NCI-H1930 (cell line): ENCODE measurements at regions not wholly inside any gene's neighbourhood (a gene's known extent, or its start where the extent isn't known, plus 50 kb on each side); places are given as distances from the start of the nearest gene placed in this dataset.

Source experiments
- DNase-seq, 2 experiments: peaks; one replicate each; lab custom pipeline; 2025; lab: John Stamatoyannopoulos, UW

GRCh38 chr18:37762076-37762621, 196.6 kb upstream of the CELF4 start:
- no peak for DNase-seq

GRCh38 chr18:37754141-37754540, 188.5 kb upstream of the CELF4 start:
- no peak for DNase-seq

DNA sequence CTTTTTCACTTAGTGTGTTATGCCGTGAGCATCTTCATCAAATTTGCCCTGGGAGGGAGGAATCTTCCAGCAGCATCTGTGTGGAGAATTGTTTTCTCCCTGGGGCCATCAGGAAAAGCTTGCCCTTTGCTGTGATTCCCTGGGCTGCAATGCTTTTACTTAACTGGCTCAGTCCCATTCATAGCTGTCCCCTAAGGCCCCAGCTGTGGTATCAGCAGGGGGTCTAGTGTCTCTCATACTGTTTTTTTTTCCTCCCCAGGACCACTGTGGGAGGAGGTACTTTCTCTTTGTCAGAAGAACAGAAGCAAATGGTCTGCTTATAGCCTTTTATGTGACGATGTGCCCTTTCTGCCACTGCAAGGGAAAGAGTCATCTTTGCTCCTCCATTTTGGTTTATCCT, 176.8 kb upstream of the CELF4 start:
- peak in 1 of 2 experiments; percentile 14 for DNase-seq

DNA sequence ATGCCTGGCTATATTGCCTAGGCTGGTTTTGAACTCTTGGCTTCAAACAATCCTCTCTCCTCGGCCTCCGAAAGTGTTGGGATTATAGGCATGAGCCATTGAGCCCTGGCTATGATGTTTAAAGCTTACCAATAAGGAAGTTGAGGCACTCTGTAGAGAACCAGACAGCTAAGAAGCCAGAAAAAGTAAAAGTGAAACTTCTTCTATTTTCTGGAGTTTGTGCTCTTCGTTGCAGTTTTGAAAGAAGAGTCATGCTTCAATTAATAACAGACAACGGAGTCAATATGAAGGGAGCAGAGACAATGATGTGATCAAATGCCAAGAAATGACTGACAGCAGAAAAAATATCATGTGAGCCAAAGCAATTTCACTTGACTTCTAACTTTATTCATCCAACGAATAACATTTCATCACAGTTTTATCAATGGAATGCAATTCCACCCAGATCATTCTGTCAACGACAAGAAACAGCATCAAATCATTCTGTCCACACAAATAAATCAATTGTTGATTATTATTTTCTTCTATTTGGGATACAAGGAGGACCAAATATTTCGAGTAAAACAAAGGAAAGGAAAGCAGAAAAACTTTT, 175.5 kb upstream of the CELF4 start:
- no peak for DNase-seq

DNA sequence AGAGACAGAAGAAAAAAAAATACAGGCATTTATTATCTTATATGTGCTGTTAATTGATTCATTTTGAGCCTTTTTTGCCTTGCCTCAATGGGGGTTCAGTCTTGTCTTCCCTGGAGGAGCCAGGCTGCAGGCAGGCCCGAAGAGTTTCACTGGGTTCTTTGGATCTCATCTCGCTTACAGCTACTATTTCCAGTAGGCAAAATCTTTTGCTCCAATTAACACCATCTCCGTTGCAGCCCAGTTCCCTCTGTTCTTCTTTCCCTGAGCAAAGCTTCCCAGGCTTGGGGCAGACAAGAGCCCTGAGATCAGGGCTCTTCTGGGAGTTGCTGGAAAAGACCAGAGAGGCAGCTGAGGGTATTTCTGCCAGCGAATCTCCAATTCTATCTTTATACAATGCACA, 168.8 kb upstream of the CELF4 start:
- DNase-seq: no peak

DNA sequence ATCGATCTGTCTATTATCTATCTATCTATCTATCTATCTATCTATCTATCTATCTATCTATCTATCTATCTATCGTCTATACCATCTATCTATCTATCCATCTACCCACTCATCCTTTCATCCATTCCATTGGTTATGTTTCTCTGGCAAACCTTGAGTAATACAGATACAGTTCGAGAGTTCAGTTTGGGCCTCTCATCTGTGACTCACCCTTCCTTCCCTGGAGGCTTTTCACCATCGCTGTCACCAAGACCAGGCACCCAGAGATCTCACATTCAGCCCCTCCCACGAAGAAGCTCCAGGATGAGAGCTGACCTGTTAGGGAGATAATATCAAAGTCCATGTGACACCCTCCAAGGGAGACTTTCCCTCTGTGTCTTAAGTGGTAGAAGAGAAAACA, 164.1 kb upstream of the CELF4 start:
- DNase-seq: no peak

DNA sequence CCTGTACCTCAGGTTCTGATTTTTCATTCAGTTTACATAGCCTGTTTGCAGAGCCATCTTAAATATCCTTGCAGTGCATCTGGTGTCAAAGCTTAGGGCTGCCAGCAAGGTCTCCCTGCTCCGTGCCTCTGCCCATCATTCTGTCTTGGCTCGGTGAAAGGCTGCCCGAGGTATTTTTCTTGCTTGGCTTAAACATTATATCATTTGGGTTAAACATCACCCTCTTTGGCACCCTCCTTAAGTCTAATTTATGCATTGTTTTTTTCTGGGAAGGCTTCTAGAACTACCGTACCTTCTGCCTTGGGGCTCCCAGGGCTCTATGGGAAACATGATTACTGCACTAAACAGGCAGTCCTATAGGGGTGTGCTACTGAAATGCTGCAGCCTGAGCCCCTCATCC, 158.6 kb upstream of the CELF4 start:
- DNase-seq: no peak

GRCh38 chr18:37721544-37722522, 156.2 kb upstream of the CELF4 start:
- no peak for DNase-seq

DNA sequence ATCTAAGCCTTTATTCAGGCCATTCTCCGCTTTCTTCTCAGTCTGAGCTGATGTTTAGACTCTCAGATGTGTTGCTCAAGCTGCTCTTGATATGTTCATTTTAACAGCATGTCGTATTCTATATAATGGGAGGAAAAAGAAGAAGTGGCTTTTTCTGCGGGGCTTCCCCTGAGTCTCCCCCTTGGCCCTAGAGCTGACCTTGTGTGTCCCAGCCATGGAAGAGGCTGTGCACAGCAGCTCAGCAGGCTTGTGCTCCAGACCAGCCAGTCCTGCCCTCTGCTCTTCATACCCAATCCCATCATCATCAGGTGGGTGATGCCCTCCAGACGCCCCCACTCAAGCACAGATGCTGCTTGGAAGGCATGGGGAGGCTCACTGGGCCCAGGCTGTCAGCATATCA, 155.1 kb upstream of the CELF4 start:
- DNase-seq: no peak

DNA sequence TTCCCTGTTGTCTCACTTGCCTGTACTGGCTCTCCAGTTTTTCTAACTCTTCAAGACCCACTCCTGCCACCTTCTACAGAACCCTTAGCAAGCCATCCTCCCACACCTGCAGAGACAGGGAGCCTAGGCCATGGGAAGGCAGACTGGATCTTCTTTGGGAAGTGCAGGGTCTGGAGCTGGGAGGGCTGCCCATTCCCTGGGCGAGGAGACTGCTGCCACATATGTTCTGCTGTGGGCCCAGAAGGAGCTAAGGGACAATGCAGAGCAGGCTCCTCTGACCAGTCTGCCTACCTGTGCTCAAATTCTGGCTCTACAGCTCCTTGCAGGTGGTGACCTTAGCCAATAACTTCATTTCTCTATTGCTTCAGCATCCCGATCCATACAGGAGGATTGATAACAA, 152.1 kb upstream of the CELF4 start:
- no peak for DNase-seq

DNA sequence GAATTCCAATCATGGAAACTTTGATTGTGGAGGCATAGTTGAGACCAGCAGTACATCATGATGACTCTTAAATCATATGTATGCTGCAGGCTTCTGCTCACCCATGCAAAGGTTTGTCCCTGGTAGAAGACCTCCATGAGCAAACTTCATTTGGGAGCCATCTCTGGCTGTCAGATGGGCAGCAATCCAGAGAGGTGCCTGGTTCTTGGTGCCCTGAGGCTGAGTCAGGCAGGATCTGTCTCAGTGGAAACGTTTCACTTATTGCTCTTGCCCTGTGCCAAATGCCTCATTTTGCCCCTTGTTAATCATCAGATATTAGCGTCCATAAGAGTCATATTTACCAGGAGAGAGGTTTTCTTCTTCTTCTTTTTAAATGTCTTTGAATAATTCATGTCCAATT, 151.5 kb upstream of the CELF4 start:
- DNase-seq: no peak

DNA sequence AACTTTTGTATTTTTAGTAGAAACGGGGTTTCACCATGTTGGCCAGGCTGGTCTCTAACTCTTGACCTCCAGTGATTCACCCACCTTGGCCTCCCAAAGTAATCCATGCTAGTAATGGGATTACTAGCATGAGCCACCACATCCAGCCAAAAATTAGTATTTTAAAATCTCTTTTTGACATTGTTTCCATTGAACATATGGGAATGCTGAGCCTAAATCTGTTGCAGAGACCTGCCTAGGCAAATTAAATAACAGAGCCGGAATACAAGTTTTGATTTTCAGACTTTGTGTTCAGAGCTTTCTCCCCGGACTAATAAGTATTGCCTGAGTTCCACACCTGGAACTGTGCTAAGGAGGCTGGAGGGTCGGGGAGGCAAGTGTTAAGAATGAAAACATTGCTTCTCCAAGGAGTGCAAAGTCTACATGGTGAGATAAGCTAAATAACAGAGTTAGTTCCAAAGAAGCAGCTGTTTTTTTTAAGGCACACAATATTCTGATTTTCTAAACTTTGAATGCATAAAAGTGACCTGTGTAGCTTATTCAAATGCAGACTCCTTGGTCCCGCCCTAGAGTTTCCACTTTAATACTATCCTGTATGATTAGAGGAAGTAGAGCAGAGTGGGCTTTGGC, 150.6 kb upstream of the CELF4 start:
- no peak for DNase-seq

- no peak for DNase-seq
Measured at GRCh38 chr18:37714691-37715090, 149.1 kb upstream of the CELF4 start.

DNA sequence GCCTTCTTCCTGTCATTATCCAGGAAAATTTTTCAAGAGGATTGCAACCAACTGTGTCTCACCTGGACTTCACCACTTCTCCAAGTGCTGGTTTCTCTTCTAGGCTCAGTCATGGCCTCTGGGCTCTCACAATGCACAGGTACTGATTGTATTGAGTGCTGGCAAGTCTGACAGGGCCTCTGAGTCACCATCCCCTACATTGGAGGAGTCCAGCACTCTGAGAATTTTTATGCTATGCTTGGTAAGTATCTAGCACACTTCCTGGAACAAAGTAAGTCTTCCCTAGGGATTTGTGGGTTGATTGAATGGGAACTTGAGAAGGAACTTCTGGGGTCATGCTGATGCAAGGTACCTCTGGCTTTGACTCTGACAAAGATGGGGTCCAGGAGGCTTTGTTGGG, 147.2 kb upstream of the CELF4 start:
- DNase-seq: no peak

GRCh38 chr18:37711766-37712505, 146.3 kb upstream of the CELF4 start:
- no peak for DNase-seq

DNA sequence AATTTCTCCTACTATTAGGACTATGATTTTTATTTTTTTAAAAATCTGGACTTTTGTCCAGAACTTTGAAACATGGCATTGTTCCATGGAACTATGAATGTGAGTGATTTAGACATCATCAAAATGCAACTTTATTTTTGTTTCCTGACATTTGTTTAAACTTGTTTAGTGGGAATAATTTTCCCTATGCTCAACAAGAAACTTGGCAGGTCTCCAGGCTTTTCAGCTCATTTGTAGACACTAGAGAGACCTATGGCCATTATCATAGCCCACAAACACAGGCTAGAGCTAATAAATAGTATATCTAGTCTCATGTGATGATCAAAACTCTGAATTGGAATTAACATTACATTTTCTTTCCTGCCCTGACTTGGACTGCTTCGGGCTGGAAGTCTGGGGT, 145.1 kb upstream of the CELF4 start:
- DNase-seq: no peak

DNA sequence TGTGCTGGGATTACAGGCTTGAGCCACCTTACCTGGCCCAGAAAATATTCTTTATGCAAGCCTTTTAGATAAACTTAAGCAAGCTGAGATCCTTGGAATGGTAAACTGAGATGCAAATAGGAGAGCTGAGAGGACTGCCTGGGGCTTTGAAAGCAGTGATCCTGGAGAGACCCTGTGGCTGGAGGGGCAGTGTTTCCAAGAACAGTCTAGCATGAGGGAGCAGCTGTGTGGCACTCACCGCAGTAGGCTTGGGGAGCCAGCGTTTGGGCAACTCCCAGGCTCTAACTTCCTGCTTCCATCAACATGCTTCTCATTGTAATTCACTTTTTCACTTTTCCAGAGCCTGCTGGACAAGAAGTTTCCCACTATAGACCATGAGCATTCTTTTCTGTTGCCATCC, 144.1 kb upstream of the CELF4 start:
- DNase-seq: no peak

GRCh38 chr18:37705016-37705415, 139.4 kb upstream of the CELF4 start:
- no peak for DNase-seq

DNA sequence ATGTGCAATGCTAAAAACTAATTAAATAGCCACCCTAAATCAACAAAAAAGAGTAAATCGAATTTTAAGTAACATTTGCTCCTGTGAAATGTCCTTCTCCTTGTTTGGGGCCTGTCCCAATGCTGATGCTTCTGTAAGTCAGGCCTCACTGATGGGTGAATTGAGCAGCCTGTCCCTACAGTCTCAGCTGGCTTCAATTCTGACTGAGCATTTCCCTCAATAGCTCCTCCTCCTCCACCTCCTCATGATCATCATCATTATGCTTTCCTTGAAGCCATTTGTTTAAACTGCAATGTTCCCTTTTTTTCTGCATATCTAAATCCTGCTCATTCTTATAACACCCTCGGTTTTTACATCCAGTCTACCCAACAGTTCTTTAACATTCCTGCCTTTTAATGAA, 137.2 kb upstream of the CELF4 start:
- DNase-seq: no peak

DNA sequence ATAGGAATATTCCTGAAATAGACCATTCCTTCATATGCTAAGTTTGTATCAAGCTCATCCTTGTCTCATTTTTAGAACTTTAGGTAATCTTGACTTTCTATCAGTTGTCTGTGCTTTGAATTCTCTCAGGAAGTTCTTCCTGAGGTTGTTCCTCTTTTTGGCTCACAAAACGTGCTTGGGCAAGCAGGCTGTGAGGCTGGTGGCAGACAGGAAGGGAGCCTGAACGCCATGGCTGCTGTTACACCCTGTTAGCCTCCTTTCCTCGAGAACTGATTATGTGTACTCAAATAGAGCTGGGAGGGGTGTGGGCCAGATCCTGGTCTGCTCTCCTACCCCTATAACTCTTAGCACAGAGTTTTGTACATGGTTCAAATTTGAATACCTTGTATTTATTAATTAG, 136.4 kb upstream of the CELF4 start:
- no peak for DNase-seq

DNA sequence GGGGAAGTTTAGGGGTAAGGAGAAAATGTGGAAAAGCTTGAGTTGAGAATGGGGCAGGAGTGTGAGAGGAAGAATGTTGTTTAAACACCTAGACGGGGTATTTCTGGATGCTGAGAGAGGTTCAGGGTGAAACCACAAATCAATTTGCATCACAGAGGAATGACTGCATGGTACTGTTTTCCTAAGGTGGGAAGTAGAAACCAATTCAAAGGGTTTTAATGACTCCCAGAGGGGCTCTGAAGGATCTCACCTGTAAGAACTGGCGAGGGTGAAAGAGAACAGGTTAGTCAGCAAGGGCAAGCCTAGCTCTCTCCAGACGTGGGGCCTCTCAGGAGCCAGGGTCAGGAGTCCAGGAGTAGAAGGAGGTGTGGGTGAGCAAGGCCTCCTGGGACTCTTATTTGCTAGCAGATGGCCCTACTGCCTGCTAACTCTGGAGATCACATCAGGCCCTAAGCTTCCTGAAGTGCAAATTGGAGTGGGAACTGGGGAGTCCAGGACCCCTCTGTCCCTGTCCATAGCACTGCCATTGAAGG, 133.0 kb upstream of the CELF4 start:
- DNase-seq: no peak

- DNase-seq: no peak
Measured at GRCh38 chr18:37694516-37694915, 128.9 kb upstream of the CELF4 start.
